Upper lobe of left lung (tissue), 6 donors: ENCODE measurements at regions not wholly inside any gene's neighbourhood (a gene's known extent, or its start where the extent isn't known, plus 50 kb on each side); places are given as distances from the start of the nearest gene placed in this dataset.

Source experiments
- ATAC-seq, 2 donors: fragments of 200-7000 bp; cut with Tn5 transposase; one replicate each; pipeline ENCODE4 v1.9.1; 2022; ENCODE audit warnings: mild to moderate bottlenecking in 2 of 2, moderate library complexity in 2 of 2; ENCODE audit not compliant: low FRiP score in 2 of 2
- DNase-seq, 2 donors: peaks; one replicate each; pipeline ENCODE4 v3.0.0-alpha.2; 2019 to 2020
- H3K27ac ChIP-seq, 4 donors: fragments of 200-600 bp; sonication (generic); one replicate each; pipeline ENCODE4 v1.5.1; 2016 to 2019
- H3K27me3 ChIP-seq, 4 donors: fragments of 200-600 bp; sonication (generic); one replicate each; pipeline ENCODE4 v1.5.1; 2017 to 2019
- H3K36me3 ChIP-seq, 4 donors: fragments of 200-600 bp; sonication (generic); one replicate each; pipeline ENCODE4 v1.5.1; 2016 to 2019
- H3K4me1 ChIP-seq, 4 donors: fragments of 200-600 bp; sonication (generic); one replicate each; pipeline ENCODE4 v1.5.1; 2018 to 2019
- H3K4me3 ChIP-seq, 4 donors: fragments of 200-600 bp; sonication (generic); one replicate each; pipeline ENCODE4 v1.5.1; 2017 to 2019; ENCODE audit warnings: mild to moderate bottlenecking in 2 of 4, moderate library complexity in 1 of 4
- H3K9me3 ChIP-seq, 4 donors: fragments of 200-600 bp; sonication (generic); one replicate each; pipeline ENCODE4 v1.5.1; 2018 to 2019
- EP300 ChIP-seq, 4 donors: sonication (generic); formaldehyde crosslinking; IDR thresholded peaks; one replicate each; pipeline ENCODE4 v1.5.1; 2017; ENCODE audit warnings: antibody characterized with exemption in 4 of 4, control low read depth in 2 of 4
- POLR2A ChIP-seq, 4 donors: fragments of 450-650 bp; IDR thresholded peaks; one replicate each; pipeline ENCODE4 v1.5.1; 2016 to 2017; ENCODE audit warnings: antibody characterized with exemption in 4 of 4, mild to moderate bottlenecking in 2 of 4
- POLR2AphosphoS5 ChIP-seq, 2 donors: sonication (generic); formaldehyde crosslinking; IDR thresholded peaks; one replicate each; pipeline ENCODE4 v1.5.1; 2017; ENCODE audit warnings: antibody characterized with exemption in 2 of 2
- WGBS, 2 donors: methylation state at CpG; one replicate each; pipeline ENCODE4 v1.1.5; 2017 to 2018; 5-methylcytosine and 5-hydroxymethylcytosine counted together
- TF ChIP-seq, protein P1 (sequence below), 6 experiments: fragments of 450-650 bp in 4 of 6; fragments of 200-600 bp in 2 of 6; sonication (generic) in 2 of 6; IDR thresholded peaks; one replicate each; pipeline ENCODE4 v1.5.1; 2016 to 2019; ENCODE audit warnings: antibody characterized with exemption in 6 of 6
- donor health status: DM: no; HTN: no; CAD: no; lungs with moderate emphysema.
- donor health status: DM: no; HTN: yes; CAD: no; lungs with severe emphysema.

- ATAC-seq = peak in 1 of 2 donors; percentile 28
- TF ChIP-seq EP300 (IDR thresholded peaks at IDR 0.05) (peak in 1 of 4 donors; percentile 10), POLR2A (IDR thresholded peaks at IDR 0.05) (no peak)
- H3K27me3 ChIP-seq = no peaks in the 10 kb centered on the region
- no peaks in the 10 kb centered on the region for H3K9me3 ChIP-seq
- 14% methylated on average over 5 of the region's 5 CpGs for WGBS, 2 donors
- H3K36me3 ChIP-seq = no peaks in the 10 kb centered on the region
- peak overlapping the region in 2 of 4 donors; percentile 22 to 36 for H3K4me3 ChIP-seq
- no peak for DNase-seq
- peak overlapping the region; percentile 84 to 85 (median 84) for H3K27ac ChIP-seq
- H3K4me1 ChIP-seq = peaks cover 25 to 36% (median 29%) of the 10 kb centered on the region in 4 donors
Measured at GRCh38 chr20:53829724-53830521, 236.3 kb upstream of the ZNF217 start.

DNA sequence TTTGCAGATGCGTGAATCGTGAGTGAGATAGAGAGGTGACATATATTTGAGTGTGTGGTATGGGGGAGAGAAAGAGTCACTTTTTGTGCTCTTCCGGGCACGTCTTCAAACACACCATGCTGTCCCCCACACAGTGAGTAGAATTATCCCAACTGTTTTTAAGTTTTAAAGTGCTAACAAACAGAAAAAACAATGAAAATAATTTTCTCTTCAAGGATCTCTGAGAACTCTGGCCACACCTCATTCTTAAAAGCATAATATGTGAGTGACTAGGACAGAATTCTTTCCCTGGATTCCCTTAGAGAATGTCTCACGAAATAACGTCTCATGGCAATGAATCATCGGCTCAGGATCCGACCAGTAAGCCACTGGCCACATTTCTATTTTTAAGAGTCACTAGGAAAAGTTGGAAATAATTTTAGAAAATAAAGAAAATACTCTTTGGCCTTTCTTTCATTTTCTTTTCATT, 235.7 kb upstream of the ZNF217 start:
- Histone ChIP-seq H3K27me3 (no peaks in the 10 kb centered on the region), H3K4me1 (peaks cover 25 to 36% (median 29%) of the 10 kb centered on the region in 4 donors), H3K9me3 (no peaks in the 10 kb centered on the region), H3K27ac (peak overlapping the region; percentile 84 to 85 (median 84)), H3K4me3 (peak overlapping the region in 3 of 4 donors; percentile 1 to 36 (median 22)), H3K36me3 (no peaks in the 10 kb centered on the region)
- ATAC-seq (peak in 1 of 2 donors; percentile 89), DNase-seq (peak in 1 of 2 donors; percentile 34)
- WGBS, 2 donors = 7 to 20% methylated on average over 8 of the region's 8 CpGs
- TF ChIP-seq EP300 (IDR thresholded peaks at IDR 0.05) = peak in 1 of 4 donors; percentile 35
- TF ChIP-seq POLR2AphosphoS5 (IDR thresholded peaks at IDR 0.05) = peak in 1 of 2 donors; percentile 34
- peak in 1 of 4 donors; percentile 26 for TF ChIP-seq POLR2A (IDR thresholded peaks at IDR 0.05)
- TF ChIP-seq, protein P1, sequence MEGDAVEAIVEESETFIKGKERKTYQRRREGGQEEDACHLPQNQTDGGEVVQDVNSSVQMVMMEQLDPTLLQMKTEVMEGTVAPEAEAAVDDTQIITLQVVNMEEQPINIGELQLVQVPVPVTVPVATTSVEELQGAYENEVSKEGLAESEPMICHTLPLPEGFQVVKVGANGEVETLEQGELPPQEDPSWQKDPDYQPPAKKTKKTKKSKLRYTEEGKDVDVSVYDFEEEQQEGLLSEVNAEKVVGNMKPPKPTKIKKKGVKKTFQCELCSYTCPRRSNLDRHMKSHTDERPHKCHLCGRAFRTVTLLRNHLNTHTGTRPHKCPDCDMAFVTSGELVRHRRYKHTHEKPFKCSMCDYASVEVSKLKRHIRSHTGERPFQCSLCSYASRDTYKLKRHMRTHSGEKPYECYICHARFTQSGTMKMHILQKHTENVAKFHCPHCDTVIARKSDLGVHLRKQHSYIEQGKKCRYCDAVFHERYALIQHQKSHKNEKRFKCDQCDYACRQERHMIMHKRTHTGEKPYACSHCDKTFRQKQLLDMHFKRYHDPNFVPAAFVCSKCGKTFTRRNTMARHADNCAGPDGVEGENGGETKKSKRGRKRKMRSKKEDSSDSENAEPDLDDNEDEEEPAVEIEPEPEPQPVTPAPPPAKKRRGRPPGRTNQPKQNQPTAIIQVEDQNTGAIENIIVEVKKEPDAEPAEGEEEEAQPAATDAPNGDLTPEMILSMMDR (IDR thresholded peaks at IDR 0.05) = no peak

- Histone ChIP-seq H3K27ac (peak overlapping the region; percentile 84 to 85 (median 84)), H3K4me3 (peak overlapping the region in 3 of 4 donors; percentile 1 to 36 (median 22)), H3K9me3 (no peaks in the 10 kb centered on the region), H3K27me3 (no peaks in the 10 kb centered on the region), H3K4me1 (peaks cover 25 to 36% (median 29%) of the 10 kb centered on the region in 4 donors), H3K36me3 (no peaks in the 10 kb centered on the region)
- TF ChIP-seq POLR2A (IDR thresholded peaks at IDR 0.05) (peak in 1 of 4 donors; percentile 10), EP300 (IDR thresholded peaks at IDR 0.05) (no peak), POLR2AphosphoS5 (IDR thresholded peaks at IDR 0.05) (peak in 1 of 2 donors; percentile 39)
- TF ChIP-seq, protein P1 (IDR thresholded peaks at IDR 0.05) = no peak
- 15 to 22% methylated on average over 6 of the region's 6 CpGs for WGBS, 2 donors
- ATAC-seq (peak; percentile 71 to 77), DNase-seq (no peak)
Measured at GRCh38 chr20:53828682-53829254, 235.1 kb upstream of the ZNF217 start.

GRCh38 chr20:53828088-53828681, 234.5 kb upstream of the ZNF217 start:
- H3K4me1 ChIP-seq = peaks cover 25 to 36% (median 29%) of the 10 kb centered on the region in 4 donors
- H3K27ac ChIP-seq = peak overlapping the region; percentile 84 to 85 (median 84)
- H3K36me3 ChIP-seq = no peaks in the 10 kb centered on the region
- TF ChIP-seq EP300 (IDR thresholded peaks at IDR 0.05) (peak in 1 of 4 donors; percentile 48), POLR2A (IDR thresholded peaks at IDR 0.05) (no peak), POLR2AphosphoS5 (IDR thresholded peaks at IDR 0.05) (peak; percentile 1 to 35)
- TF ChIP-seq, protein P1 (IDR thresholded peaks at IDR 0.05) = no peak
- no peaks in the 10 kb centered on the region for H3K9me3 ChIP-seq
- no peaks in the 10 kb centered on the region for H3K27me3 ChIP-seq
- no peak for DNase-seq
- peak in 1 of 2 donors; percentile 66 for ATAC-seq
- WGBS, 2 donors = 41% methylated on average over 5 of the region's 5 CpGs
- peak overlapping the region in 2 of 4 donors; percentile 22 to 36 for H3K4me3 ChIP-seq
